NCI-H187 (cell line): ENCODE measurements at regions not wholly inside any gene's neighbourhood (a gene's known extent, or its start where the extent isn't known, plus 50 kb on each side); places are given as distances from the start of the nearest gene placed in this dataset.

Source experiments
- DNase-seq, 2 experiments: peaks; one replicate each; lab custom pipeline; 2025; lab: John Stamatoyannopoulos, UW

GRCh38 chr2:134200036-134200618 is 53.7 kb upstream of the MGAT5 start:
- DNase-seq: no peak

DNA sequence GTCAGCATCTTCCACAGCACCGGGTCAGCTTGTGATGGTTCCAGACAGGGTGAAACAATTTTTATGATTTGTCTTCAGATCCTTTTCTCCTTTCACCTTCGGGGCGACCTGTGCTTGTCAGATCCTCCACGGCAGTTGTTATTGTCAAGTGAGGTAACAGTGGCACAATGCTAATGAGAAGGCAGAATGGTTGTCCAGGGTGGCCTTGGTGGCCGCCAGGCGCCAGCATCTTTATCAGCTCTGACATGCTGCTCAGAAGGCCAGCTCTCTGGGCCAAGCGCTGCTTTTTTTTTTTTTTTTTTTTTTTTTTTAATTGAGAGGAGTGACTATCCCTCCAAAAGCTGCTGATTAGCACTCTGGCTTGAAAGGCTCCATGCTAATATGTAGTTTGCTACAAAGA is 52.3 kb upstream of the MGAT5 start:
- DNase-seq: no peak

DNA sequence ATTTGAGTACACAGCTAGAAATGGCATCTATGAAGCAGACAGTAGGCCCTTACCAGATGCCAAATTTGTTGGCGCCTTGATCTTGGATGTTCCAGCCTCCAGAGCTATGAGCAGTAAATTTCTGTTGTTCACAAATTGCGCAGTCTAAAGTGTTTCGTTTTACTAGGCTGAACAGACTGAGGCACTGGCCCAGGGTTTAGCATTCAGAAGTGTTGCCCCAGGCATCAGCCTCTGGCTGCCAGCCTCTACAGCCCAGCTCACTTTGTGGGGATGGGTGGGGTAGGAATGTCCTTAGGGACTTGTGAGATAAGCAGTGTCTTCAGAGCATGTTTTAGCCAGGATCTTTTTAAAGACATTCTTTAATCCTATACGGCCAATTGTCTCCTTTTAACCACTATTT is 51.5 kb upstream of the MGAT5 start:
- no peak for DNase-seq

DNA sequence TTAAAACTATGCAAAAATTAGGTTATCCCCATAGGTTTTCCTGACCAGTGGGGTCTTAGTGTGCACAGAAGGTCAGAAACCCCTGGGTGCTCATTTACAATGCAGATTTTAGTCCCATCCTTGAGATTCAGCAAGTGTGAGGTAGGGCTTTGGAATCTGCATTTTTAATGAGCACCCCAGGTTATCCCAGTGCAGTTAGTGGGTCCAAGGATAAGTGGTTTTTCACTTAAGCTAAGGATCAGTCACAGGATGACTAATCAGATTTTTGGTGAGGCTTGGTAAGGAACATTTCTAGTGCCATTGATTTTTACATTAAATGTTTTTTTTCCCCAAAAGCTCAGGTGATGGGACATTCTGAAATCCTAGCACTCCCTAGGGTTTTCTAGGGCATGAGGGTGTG is 50.7 kb upstream of the MGAT5 start:
- DNase-seq: no peak
